Stimulated activated CD8-positive, alpha-beta memory T cell treated with anti-CD3 and anti-CD28 coated beads, Interleukin-4, amount 100 ng/mL, for 4 hours (primary cell): ENCODE measurements at regions not wholly inside any gene's neighbourhood (a gene's known extent, or its start where the extent isn't known, plus 50 kb on each side); places are given as distances from the start of the nearest gene placed in this dataset.

Source experiments
- DNase-seq, 2 donors: peaks; one replicate each; pipeline ENCODE4 v3.0.0-alpha.2; 2020; ENCODE audit warnings: low read depth in 2 of 2, low spot score in 1 of 2

DNA sequence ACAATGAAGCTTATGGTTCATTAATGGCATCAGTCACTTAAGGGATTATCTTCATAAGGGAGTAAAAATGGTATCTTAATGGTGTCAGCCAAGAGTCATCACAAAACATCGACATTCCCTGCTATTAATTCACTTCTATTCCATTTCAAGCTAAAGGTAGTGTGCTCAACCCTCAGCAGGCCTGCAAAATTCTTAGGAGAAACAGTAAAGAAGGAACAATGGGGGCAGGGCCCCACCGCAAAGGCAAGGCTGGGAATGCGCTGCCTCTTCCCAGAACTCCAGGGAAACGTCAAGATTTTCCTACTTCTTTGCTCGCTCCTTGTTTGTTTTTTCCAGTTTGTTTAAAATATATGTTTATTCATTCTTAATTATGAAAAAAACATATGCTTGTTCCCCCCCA lies 187.3 kb upstream of the TSC22D2 start:
- no peak for DNase-seq

DNA sequence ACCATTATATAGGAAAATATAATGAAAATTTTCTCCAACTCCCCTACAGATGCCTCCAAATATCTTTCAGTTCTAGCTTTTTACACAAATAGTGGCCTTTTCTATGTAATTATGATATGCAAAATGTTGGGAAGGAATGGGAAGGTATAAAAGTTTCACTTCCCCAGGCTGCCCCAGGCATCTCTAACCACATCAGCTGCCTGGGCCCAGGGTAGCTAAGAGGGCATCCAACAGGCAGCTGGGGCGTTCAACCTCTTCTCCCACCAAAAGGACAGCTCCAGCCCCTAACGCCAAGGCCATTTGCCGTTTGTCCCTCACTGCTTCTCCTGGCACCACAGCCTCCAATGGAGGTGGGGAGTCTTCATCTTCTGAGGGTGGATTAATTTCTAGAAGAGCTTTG lies 188.1 kb upstream of the TSC22D2 start:
- DNase-seq, result no peak

DNA sequence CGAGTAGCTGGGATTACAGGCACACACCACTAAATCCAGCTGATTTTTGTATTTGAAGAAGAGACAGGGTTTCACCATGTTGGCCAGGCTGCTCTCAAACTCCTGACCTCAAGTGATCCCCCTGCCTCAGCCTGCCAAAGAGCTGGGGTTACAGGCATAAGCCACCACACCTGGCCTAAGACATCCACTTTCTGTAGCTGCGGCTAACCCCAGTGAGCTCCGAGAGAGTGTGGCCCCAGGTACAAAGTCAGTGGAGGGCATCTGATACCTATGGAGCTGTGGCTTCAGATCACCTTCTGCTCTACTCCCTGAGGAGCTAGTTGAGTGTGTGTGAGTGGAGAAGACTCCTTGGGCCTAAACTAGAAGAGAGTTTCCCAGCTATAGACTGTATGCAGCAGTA lies 189.3 kb upstream of the TSC22D2 start:
- no peak for DNase-seq

GRCh38 chr3:150218236-150218635 lies 189.9 kb upstream of the TSC22D2 start:
- no peak for DNase-seq

DNA sequence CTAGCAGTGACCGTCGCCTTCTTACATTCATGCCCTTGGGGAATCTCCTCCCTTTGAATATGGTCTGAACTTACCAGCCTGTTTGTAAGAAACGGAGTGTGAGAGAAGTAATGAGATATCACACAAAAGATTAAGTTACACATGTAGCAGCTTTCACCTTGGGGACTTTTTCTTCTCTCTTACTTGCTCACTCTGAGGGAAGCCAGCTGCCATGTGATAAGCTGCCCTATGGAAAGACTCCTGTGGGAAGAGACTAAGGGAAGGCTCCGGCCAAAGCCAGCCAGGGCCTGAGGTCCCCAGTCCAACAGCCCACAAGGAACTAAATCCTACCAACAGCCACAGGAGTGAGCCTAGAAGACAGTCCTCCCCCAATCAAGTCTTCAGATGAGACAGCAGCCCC lies 190.4 kb upstream of the TSC22D2 start:
- no peak for DNase-seq

GRCh38 chr3:150216866-150217600 lies 191.1 kb upstream of the TSC22D2 start:
- no peak for DNase-seq

GRCh38 chr3:150216041-150216811 lies 191.9 kb upstream of the TSC22D2 start:
- no peak for DNase-seq

DNA sequence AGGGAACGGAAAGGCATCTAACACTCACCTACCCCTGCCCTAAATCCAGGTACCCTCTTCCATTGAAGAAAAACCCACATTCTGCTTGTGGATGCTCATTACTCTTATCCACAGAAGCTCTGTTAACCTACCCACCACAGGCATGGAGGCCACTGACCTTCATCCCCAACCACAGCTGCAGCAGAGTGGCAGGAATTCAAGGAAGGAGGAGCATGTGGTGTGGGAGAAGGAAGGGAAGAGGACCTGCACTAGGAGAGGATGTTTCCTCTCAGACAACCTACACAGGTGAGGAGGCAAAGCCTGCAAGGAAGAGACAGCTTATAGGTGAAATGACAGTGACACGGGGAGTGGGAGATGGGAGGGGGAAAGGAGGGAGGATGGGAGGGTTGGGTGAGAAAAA lies 192.5 kb upstream of the TSC22D2 start:
- no peak for DNase-seq

GRCh38 chr3:150213577-150213976 lies 194.5 kb upstream of the TSC22D2 start:
- no peak for DNase-seq

DNA sequence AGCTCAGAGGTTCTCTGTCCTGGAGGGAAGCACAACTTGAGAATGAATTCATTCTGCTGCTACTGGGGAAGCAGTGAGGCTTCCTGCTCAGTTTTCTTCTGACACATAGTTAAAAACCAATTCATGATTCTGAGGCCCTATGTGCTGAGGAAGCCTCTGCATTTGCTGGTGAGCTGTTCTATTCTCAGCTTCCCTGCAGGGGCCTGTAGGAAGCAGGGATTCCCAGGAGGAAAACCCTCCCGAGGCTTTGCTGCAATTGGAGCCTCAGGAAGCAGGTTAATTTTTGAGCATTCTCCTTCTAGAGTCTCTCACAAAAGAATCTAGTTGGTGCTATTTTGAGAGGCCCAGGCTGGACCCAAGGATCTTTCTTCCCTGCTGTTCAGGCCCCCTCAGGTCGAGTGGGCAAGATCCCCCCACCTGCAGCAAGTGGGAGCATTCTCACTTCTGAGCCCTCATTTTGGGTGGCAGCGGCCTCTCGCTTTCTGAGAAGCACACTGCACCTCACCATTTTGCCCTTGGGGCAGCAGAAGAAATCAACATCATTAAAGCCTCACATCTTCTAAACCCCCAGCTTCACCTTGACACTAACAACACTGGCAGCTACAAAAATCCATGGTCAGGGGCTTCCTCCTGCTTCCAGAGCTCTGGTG lies 197.5 kb upstream of the TSC22D2 start:
- DNase-seq, result no peak

- no peak for DNase-seq
These were observed 204.8 kb upstream of the TSC22D2 start for GRCh38 chr3:150203273-150203672.

- DNase-seq, result no peak
These were observed 205.4 kb upstream of the TSC22D2 start for GRCh38 chr3:150202711-150203110.

GRCh38 chr3:150194957-150195356 lies 213.1 kb upstream of the TSC22D2 start:
- no peak for DNase-seq

GRCh38 chr3:150194513-150194912 lies 213.6 kb upstream of the TSC22D2 start:
- DNase-seq, result no peak

DNA sequence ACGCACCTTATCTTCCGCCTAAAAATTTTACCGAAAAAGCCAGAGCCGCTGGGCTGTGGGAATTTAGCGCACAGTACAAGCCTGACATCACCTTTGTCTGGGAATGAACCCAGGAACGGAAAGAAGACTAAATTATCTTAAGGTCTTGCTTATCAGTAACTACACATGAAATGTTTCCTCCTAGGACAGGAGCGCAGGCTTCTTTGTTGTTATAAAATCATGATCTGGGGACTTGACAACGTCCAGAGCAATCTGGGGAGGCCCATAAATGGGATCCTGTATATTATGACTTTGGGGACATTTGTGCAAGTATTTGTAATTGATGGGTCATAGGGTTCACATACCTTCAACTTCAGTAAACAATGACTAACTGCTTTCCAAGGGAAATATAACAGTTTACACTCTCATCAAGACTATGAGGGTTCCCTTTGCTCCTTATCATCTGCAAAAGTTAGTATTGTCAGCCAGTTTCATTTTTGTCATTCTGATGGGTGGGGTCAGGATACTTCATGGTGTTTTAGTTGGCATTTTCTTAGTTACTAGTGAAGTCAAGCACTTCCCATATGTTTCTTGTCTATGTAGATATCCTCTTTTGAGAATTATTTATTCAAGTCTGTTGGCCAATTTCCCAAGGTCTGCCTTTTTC lies 213.9 kb upstream of the PFN2 start:
- DNase-seq, result no peak

GRCh38 chr3:150183678-150184425 lies 213.2 kb upstream of the PFN2 start:
- peak in 1 of 2 donors; percentile 1 for DNase-seq

- DNase-seq, result no peak
These were observed 209.6 kb upstream of the PFN2 start for GRCh38 chr3:150180334-150180733.

DNA sequence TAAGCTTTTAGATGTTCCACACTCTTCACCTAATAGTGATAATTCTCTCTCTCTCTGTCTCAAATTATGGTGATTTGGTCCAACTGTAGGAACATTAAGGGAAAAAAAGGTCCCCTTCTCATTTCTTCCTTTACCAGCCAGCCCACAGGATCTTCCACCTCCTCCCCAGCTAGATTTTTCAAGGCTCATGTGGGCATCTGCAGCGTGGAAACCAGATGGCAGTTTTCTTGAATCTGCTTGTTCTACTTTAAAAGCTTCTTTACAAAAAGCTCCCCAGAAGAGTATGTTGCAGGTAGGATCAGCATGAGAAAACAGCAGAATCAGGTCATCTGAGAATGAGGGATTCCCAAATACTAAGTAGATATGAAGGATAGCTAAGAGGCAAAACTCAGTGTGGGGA lies 208.6 kb upstream of the PFN2 start:
- DNase-seq, result no peak

- DNase-seq, result no peak
These were observed 207.1 kb upstream of the PFN2 start for GRCh38 chr3:150177673-150178381.

DNA sequence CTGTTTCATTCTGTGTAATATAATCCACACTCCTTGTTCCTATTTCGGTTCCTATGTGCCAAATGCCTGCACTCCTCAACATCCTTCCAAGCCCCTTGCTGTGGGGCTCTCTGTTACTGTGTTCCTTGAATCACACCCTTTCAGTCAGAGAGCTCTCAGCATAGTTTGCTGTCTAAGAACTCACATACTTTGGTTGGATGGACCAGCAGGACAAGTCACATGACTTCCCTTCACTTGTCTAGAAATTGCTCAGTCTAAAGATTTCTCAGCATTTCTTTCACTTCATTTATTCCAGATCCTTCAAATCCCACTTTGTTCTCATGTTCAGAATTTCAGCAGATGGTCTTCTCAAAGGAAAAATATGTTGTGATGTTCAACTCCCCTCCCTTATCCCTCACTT lies 203.5 kb upstream of the PFN2 start:
- DNase-seq, result no peak
